ENCODE measurements at regions not wholly inside any gene's neighbourhood (a gene's known extent, or its start where the extent isn't known, plus 50 kb on each side); places are given as distances from the start of the nearest gene placed in this dataset.
A peak's percentile ranks its signal among the peaks of the same experiment; 100 is the strongest.

DNA sequence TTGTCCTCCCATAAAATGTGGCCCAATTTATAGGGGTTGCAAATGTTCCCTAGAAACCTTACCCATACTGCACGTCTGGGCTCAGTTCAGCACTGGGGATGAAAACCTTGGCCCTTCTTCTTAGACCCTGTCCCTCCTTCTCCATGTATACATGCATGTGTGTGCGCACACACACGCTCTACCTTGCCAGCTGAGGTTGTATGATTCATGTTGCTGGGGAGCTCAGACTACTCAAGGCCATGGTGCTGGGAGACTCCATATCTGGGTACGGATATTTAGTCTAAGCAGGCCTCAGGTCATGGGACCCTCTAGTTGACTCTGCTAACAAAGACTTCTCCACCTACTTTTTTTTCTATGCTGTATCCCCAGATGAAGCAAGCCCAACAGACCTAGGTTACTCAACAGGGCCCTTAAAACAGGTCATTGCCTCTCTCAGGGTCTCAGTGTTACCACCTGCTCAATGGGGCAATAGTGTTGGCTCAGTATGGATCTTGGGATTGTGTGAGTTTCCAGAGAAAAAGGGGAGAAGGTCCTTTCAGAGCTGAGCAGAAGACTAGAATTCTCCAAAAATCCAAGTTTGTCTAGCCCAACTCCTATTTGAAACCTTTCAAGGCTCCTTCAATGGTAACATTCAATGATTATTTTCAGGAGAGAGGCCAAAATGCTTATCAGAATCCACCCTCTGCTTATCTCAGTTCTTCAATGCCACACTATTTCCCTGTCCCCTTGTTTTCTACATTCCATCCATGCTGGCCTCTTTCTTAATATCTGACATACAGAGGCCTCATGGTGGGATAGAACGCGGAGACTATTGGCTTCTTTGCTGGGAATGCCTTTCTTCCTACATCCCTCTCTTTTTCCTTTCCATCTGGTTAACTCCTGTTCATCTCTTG, 123.6 kb upstream of the PITX1 start (continued):
- TF ChIP-seq, protein P1, sequence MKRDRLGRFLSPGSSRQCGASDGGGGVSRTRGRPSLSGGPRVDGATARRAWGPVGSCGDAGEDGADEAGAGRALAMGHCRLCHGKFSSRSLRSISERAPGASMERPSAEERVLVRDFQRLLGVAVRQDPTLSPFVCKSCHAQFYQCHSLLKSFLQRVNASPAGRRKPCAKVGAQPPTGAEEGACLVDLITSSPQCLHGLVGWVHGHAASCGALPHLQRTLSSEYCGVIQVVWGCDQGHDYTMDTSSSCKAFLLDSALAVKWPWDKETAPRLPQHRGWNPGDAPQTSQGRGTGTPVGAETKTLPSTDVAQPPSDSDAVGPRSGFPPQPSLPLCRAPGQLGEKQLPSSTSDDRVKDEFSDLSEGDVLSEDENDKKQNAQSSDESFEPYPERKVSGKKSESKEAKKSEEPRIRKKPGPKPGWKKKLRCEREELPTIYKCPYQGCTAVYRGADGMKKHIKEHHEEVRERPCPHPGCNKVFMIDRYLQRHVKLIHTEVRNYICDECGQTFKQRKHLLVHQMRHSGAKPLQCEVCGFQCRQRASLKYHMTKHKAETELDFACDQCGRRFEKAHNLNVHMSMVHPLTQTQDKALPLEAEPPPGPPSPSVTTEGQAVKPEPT (CRISPR knock-in tag; IDR thresholded peaks at IDR 0.05; ENCODE audit: low read depth), result no peak
- TF ChIP-seq ZEB1 (IDR thresholded peaks at IDR 0.05; ENCODE audit: insufficient replicate concordance, low read depth) (peak; percentile 6), ZNF101 (CRISPR knock-in tag; IDR thresholded peaks at IDR 0.05; ENCODE audit: borderline replicate concordance, low read depth) (no peak), PHF20 (CRISPR knock-in tag; IDR thresholded peaks at IDR 0.05) (no peak), ZNF552 (CRISPR knock-in tag; IDR thresholded peaks at IDR 0.05; ENCODE audit: borderline replicate concordance) (no peak), ETV5 (CRISPR knock-in tag; IDR thresholded peaks at IDR 0.05; ENCODE audit: borderline replicate concordance) (no peak), ATRX (CRISPR knock-in tag; IDR thresholded peaks at IDR 0.05; ENCODE audit: borderline replicate concordance) (no peak), ERF (CRISPR knock-in tag; IDR thresholded peaks at IDR 0.05) (no peak), ZNF773 (CRISPR knock-in tag; IDR thresholded peaks at IDR 0.05; ENCODE audit: borderline replicate concordance) (no peak), MBNL3 (CRISPR knock-in tag; conservative IDR thresholded peaks at IDR 0.05) (no peak), MED1 (CRISPR knock-in tag; IDR thresholded peaks at IDR 0.05) (no peak)
- TF ChIP-seq, protein P2, sequence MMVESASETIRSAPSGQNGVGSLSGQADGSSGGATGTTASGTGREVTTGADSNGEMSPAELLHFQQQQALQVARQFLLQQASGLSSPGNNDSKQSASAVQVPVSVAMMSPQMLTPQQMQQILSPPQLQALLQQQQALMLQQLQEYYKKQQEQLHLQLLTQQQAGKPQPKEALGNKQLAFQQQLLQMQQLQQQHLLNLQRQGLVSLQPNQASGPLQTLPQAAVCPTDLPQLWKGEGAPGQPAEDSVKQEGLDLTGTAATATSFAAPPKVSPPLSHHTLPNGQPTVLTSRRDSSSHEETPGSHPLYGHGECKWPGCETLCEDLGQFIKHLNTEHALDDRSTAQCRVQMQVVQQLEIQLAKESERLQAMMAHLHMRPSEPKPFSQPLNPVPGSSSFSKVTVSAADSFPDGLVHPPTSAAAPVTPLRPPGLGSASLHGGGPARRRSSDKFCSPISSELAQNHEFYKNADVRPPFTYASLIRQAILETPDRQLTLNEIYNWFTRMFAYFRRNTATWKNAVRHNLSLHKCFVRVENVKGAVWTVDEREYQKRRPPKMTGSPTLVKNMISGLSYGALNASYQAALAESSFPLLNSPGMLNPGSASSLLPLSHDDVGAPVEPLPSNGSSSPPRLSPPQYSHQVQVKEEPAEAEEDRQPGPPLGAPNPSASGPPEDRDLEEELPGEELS (CRISPR knock-in tag; IDR thresholded peaks at IDR 0.05), result no peak
- TF ChIP-seq, protein P3, sequence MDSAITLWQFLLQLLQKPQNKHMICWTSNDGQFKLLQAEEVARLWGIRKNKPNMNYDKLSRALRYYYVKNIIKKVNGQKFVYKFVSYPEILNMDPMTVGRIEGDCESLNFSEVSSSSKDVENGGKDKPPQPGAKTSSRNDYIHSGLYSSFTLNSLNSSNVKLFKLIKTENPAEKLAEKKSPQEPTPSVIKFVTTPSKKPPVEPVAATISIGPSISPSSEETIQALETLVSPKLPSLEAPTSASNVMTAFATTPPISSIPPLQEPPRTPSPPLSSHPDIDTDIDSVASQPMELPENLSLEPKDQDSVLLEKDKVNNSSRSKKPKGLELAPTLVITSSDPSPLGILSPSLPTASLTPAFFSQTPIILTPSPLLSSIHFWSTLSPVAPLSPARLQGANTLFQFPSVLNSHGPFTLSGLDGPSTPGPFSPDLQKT (CRISPR knock-in tag; IDR thresholded peaks at IDR 0.05; ENCODE audit: borderline replicate concordance), result no peak
- TF ChIP-seq, protein P4, sequence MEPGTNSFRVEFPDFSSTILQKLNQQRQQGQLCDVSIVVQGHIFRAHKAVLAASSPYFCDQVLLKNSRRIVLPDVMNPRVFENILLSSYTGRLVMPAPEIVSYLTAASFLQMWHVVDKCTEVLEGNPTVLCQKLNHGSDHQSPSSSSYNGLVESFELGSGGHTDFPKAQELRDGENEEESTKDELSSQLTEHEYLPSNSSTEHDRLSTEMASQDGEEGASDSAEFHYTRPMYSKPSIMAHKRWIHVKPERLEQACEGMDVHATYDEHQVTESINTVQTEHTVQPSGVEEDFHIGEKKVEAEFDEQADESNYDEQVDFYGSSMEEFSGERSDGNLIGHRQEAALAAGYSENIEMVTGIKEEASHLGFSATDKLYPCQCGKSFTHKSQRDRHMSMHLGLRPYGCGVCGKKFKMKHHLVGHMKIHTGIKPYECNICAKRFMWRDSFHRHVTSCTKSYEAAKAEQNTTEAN (CRISPR knock-in tag; conservative IDR thresholded peaks at IDR 0.05), result no peak
- TF ChIP-seq, protein P5, sequence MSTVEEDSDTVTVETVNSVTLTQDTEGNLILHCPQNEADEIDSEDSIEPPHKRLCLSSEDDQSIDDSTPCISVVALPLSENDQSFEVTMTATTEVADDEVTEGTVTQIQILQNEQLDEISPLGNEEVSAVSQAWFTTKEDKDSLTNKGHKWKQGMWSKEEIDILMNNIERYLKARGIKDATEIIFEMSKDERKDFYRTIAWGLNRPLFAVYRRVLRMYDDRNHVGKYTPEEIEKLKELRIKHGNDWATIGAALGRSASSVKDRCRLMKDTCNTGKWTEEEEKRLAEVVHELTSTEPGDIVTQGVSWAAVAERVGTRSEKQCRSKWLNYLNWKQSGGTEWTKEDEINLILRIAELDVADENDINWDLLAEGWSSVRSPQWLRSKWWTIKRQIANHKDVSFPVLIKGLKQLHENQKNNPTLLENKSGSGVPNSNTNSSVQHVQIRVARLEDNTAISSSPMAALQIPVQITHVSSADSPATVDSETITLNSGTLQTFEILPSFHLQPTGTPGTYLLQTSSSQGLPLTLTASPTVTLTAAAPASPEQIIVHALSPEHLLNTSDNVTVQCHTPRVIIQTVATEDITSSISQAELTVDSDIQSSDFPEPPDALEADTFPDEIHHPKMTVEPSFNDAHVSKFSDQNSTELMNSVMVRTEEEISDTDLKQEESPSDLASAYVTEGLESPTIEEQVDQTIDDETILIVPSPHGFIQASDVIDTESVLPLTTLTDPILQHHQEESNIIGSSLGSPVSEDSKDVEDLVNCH (CRISPR knock-in tag; IDR thresholded peaks at IDR 0.05), result no peak
- TF ChIP-seq, protein P6, sequence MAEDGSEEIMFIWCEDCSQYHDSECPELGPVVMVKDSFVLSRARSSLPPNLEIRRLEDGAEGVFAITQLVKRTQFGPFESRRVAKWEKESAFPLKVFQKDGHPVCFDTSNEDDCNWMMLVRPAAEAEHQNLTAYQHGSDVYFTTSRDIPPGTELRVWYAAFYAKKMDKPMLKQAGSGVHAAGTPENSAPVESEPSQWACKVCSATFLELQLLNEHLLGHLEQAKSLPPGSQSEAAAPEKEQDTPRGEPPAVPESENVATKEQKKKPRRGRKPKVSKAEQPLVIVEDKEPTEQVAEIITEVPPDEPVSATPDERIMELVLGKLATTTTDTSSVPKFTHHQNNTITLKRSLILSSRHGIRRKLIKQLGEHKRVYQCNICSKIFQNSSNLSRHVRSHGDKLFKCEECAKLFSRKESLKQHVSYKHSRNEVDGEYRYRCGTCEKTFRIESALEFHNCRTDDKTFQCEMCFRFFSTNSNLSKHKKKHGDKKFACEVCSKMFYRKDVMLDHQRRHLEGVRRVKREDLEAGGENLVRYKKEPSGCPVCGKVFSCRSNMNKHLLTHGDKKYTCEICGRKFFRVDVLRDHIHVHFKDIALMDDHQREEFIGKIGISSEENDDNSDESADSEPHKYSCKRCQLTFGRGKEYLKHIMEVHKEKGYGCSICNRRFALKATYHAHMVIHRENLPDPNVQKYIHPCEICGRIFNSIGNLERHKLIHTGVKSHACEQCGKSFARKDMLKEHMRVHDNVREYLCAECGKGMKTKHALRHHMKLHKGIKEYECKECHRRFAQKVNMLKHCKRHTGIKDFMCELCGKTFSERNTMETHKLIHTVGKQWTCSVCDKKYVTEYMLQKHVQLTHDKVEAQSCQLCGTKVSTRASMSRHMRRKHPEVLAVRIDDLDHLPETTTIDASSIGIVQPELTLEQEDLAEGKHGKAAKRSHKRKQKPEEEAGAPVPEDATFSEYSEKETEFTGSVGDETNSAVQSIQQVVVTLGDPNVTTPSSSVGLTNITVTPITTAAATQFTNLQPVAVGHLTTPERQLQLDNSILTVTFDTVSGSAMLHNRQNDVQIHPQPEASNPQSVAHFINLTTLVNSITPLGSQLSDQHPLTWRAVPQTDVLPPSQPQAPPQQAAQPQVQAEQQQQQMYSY (CRISPR knock-in tag; IDR thresholded peaks at IDR 0.05), result no peak

All from HepG2 (cell line).